ENCODE measurements at regions not wholly inside any gene's neighbourhood (a gene's known extent, or its start where the extent isn't known, plus 50 kb on each side); places are given as distances from the start of the nearest gene placed in this dataset.

DNA sequence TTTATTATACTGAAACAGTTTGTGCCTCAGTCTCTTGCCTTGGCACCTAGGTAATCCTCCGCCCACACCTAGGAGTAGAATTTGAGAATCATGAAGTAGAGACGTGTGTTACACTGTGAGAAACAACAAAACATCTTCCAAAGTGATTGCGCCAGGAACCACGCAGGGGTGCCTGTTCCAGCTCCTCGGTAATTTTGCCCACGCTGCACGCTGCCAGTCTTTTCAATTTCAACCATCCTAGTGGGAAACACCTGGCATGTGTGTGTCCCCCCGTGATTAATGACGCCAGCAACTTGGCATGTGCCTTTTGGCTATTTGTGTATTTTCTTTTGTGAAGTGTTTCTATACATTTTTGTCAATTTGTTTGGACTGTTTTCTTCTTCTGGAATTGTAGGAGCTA lies 919.1 kb downstream of the BRD1 start:
- TF ChIP-seq GATA2 (IDR thresholded peaks at IDR 0.05; ENCODE audit: low read depth, low read length) (no peak), GATA3 (IDR thresholded peaks at IDR 0.05; ENCODE audit: low read depth, low read length) (no peak)
